ENCODE measurements at regions not wholly inside any gene's neighbourhood (a gene's known extent, or its start where the extent isn't known, plus 50 kb on each side); places are given as distances from the start of the nearest gene placed in this dataset.
A peak's percentile ranks its signal among the peaks of the same experiment; 100 is the strongest.

DNA sequence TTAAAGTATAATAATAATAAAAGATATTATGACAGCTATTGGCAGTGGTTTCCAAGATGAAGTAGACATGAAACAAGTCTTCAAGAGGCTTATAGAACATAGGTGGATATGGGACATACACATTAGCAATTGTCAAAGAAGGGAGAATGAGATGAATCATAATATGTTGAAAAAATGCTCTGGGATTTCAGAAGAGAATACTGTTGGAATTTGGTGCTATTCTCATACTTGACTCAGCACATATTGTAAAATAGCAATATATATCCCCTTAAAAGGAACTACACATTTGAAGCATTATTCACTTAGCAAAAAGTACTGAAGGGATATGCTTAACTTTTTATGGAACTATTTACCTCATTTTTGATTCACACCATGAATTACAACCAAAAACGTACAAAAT is 577.2 kb upstream of the PCDH15 start:
- Histone ChIP-seq H2BK12ac (ENCODE audit: low read length) (no peak overlapping the region), H4K8ac (ENCODE audit: low read depth, low read length) (no peak overlapping the region), H3K23ac (ENCODE audit: low read length) (no peak overlapping the region), H3K9me3 (ENCODE audit: insufficient read depth, low read depth, low read length) (peaks cover 3% of the 10 kb centered on the region), H3K4me3 (ENCODE audit: low read depth, low read length) (no peak overlapping the region), H4K91ac (ENCODE audit: low read depth, low read length) (no peak overlapping the region), H2AK5ac (ENCODE audit: low read length) (no peak overlapping the region), H3K79me1 (ENCODE audit: low read length) (no peaks in the 10 kb centered on the region), H3K14ac (ENCODE audit: low read length) (no peak overlapping the region), H3K4me2 (ENCODE audit: low read length) (no peak overlapping the region), H3K36me3 (ENCODE audit: control insufficient read depth in 1 of 2, insufficient read depth in 2 of 2, low read length in 2 of 2) (no peaks in the 10 kb centered on the region), H2BK120ac (ENCODE audit: insufficient read depth, low read length, poor library complexity) (no peak overlapping the region), H3K18ac (ENCODE audit: low read length) (no peak overlapping the region), H4K12ac (ENCODE audit: low read depth, low read length) (no peak overlapping the region), H3K27ac (ENCODE audit: low read depth, low read length) (no peak overlapping the region), H2BK5ac (ENCODE audit: low read depth, low read length, poor library complexity) (no peak overlapping the region), H3K27me3 (ENCODE audit: insufficient read depth, low read length) (no peaks in the 10 kb centered on the region), H3K4me1 (ENCODE audit: control insufficient read depth in 1 of 2, insufficient read depth in 2 of 2, low read length in 2 of 2) (no peaks in the 10 kb centered on the region), H2AFZ (ENCODE audit: insufficient read depth, low read length, poor library complexity) (no peak overlapping the region), H3K4ac (ENCODE audit: low read depth, low read length) (no peak overlapping the region), H3K79me2 (ENCODE audit: control insufficient read depth, insufficient read depth, low read length, poor library complexity) (no peaks in the 10 kb centered on the region), H3K9ac (ENCODE audit: low read length) (no peak overlapping the region)
- no peak for DNase-seq
- no CpG with 5 or more reads among the region's 1 CpG for WGBS (ENCODE audit: extremely low coverage, insufficient coverage, insufficient read length)

DNA sequence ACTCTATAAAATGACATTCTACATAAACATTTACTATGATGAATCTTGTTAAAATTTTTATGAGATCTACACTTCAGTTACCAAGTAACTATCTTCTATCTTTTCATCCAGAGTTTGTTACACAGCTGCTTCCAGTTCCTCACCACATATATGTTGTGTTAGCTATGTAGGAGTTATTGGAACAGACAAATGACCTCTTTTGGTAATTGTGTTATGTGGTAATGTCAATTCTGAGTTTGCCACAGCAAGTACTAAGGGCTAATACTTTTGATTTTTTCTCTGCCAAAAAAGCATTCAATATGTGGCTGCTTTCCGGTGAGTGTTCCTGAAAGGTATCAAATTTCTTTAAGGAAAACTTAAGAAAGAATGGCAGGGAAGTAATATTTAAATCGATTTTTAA is 573.9 kb upstream of the PCDH15 start:
- 100% methylated on average over 1 of the region's 2 CpGs for WGBS (ENCODE audit: extremely low coverage, insufficient coverage, insufficient read length)
- no peaks in the 10 kb centered on the region for H3K79me2 ChIP-seq (ENCODE audit: control insufficient read depth, insufficient read depth, low read length, poor library complexity)
- DNase-seq: no peak
- H3K14ac ChIP-seq (ENCODE audit: low read length): no peak overlapping the region
- H3K4me3 ChIP-seq (ENCODE audit: low read depth, low read length): no peak overlapping the region
- H2BK12ac ChIP-seq (ENCODE audit: low read length): no peak overlapping the region
- no peak overlapping the region for H4K91ac ChIP-seq (ENCODE audit: low read depth, low read length)
- no peak overlapping the region for H4K8ac ChIP-seq (ENCODE audit: low read depth, low read length)
- H3K18ac ChIP-seq (ENCODE audit: low read length): no peak overlapping the region
- no peak overlapping the region for H3K4ac ChIP-seq (ENCODE audit: low read depth, low read length)
- H3K23ac ChIP-seq (ENCODE audit: low read length): no peak overlapping the region
- H3K79me1 ChIP-seq (ENCODE audit: low read length): peaks cover 1% of the 10 kb centered on the region
- no peaks in the 10 kb centered on the region for H3K27me3 ChIP-seq (ENCODE audit: insufficient read depth, low read length)
- H3K9ac ChIP-seq (ENCODE audit: low read length): no peak overlapping the region
- H4K12ac ChIP-seq (ENCODE audit: low read depth, low read length): no peak overlapping the region
- H2BK5ac ChIP-seq (ENCODE audit: low read depth, low read length, poor library complexity): no peak overlapping the region
- no peak overlapping the region for H2AFZ ChIP-seq (ENCODE audit: insufficient read depth, low read length, poor library complexity)
- H2BK120ac ChIP-seq (ENCODE audit: insufficient read depth, low read length, poor library complexity): no peak overlapping the region
- no peaks in the 10 kb centered on the region for H3K36me3 ChIP-seq (ENCODE audit: control insufficient read depth in 1 of 2, insufficient read depth in 2 of 2, low read length in 2 of 2)
- no peak overlapping the region for H3K4me2 ChIP-seq (ENCODE audit: low read length)
- H3K9me3 ChIP-seq (ENCODE audit: insufficient read depth, low read depth, low read length): no peaks in the 10 kb centered on the region
- H3K27ac ChIP-seq (ENCODE audit: low read depth, low read length): no peak overlapping the region
- no peaks in the 10 kb centered on the region for H3K4me1 ChIP-seq (ENCODE audit: control insufficient read depth in 1 of 2, insufficient read depth in 2 of 2, low read length in 2 of 2)
- H2AK5ac ChIP-seq (ENCODE audit: low read length): no peak overlapping the region

DNA sequence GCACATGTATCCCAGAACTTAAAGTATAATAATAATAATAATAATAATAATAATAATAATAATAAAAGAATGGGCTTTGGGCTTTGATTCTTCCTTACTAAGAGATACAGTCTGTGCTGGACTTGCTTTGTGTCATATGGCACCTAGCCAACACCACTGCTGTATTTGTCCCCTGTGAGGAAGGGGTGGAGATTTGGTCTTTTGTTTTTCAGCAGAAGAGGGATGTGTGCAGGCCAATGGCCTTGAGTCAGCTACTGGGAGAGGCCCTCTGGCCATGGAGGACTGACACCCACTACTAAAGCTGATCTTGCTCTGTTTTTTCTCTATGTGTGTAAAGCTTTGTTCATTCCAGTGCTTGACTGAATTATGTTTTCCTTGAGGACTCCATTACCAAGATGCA is 573.0 kb upstream of the PCDH15 start:
- Histone ChIP-seq H3K79me2 (ENCODE audit: control insufficient read depth, insufficient read depth, low read length, poor library complexity) (no peaks in the 10 kb centered on the region), H3K4me3 (ENCODE audit: low read depth, low read length) (no peak overlapping the region), H3K4ac (ENCODE audit: low read depth, low read length) (no peak overlapping the region), H2AFZ (ENCODE audit: insufficient read depth, low read length, poor library complexity) (no peak overlapping the region), H3K23ac (ENCODE audit: low read length) (no peak overlapping the region), H3K14ac (ENCODE audit: low read length) (no peak overlapping the region), H3K9ac (ENCODE audit: low read length) (no peak overlapping the region), H3K4me1 (ENCODE audit: control insufficient read depth in 1 of 2, insufficient read depth in 2 of 2, low read length in 2 of 2) (no peaks in the 10 kb centered on the region), H2BK120ac (ENCODE audit: insufficient read depth, low read length, poor library complexity) (peak overlapping the region; percentile 68), H4K8ac (ENCODE audit: low read depth, low read length) (peak overlapping the region; percentile 48), H2BK12ac (ENCODE audit: low read length) (peak overlapping the region; percentile 69), H3K36me3 (ENCODE audit: control insufficient read depth in 1 of 2, insufficient read depth in 2 of 2, low read length in 2 of 2) (no peaks in the 10 kb centered on the region), H3K18ac (ENCODE audit: low read length) (no peak overlapping the region), H3K27me3 (ENCODE audit: insufficient read depth, low read length) (no peaks in the 10 kb centered on the region), H3K79me1 (ENCODE audit: low read length) (peaks cover 1% of the 10 kb centered on the region), H4K91ac (ENCODE audit: low read depth, low read length) (peak overlapping the region; percentile 51), H3K4me2 (ENCODE audit: low read length) (no peak overlapping the region), H2BK5ac (ENCODE audit: low read depth, low read length, poor library complexity) (no peak overlapping the region), H3K27ac (ENCODE audit: low read depth, low read length) (no peak overlapping the region), H3K9me3 (ENCODE audit: insufficient read depth, low read depth, low read length) (no peaks in the 10 kb centered on the region), H4K12ac (ENCODE audit: low read depth, low read length) (no peak overlapping the region), H2AK5ac (ENCODE audit: low read length) (no peak overlapping the region)
- no peak for DNase-seq

DNA sequence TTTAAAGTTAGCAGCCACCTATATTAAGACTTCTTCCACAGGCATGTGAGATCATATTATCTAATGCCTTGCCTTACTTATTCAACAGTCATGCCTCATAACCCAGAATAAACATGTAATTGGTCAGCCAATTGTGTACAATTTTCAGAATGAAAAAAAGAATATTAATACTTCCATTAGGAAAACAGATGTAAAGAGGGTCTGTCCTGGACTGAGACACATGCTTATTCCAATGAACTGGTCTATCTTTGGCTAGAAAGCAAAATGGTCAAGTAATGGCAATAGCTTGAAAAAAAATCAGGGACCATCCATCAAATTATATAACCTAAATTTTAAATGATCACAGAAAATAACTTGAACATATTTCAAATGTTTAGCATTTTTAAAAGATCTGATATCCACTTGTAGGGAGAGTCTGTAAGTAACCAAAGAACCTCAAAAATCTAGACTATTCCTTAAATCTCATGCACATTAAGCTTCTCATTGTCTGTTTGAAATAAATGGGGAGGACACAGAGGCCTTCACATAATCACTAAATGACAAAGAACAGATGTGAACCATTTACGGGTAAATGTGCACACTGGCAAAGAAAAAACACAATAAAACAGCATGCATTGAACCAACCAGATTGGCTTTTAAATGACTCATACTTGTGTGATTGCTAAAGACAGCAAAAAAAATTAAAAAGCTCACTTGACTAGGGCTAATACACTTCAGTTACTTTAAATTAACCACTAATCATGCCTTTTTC is 568.8 kb upstream of the PCDH15 start:
- H3K79me1 ChIP-seq (ENCODE audit: low read length): peaks cover 5% of the 10 kb centered on the region
- H3K14ac ChIP-seq (ENCODE audit: low read length): no peak overlapping the region
- no peak overlapping the region for H3K23ac ChIP-seq (ENCODE audit: low read length)

More for the DNA sequence above, 568.8 kb upstream of the PCDH15 start:
- Histone ChIP-seq H3K18ac (ENCODE audit: low read length) (no peak overlapping the region), H3K4me1 (ENCODE audit: control insufficient read depth in 1 of 2, insufficient read depth in 2 of 2, low read length in 2 of 2) (no peaks in the 10 kb centered on the region), H3K9me3 (ENCODE audit: insufficient read depth, low read depth, low read length) (no peaks in the 10 kb centered on the region), H2AFZ (ENCODE audit: insufficient read depth, low read length, poor library complexity) (no peak overlapping the region), H4K91ac (ENCODE audit: low read depth, low read length) (no peak overlapping the region), H4K12ac (ENCODE audit: low read depth, low read length) (no peak overlapping the region), H3K27ac (ENCODE audit: low read depth, low read length) (peak overlapping the region; percentile 46), H3K79me2 (ENCODE audit: control insufficient read depth, insufficient read depth, low read length, poor library complexity) (no peaks in the 10 kb centered on the region), H3K4me2 (ENCODE audit: low read length) (no peak overlapping the region), H2BK120ac (ENCODE audit: insufficient read depth, low read length, poor library complexity) (no peak overlapping the region), H3K9ac (ENCODE audit: low read length) (no peak overlapping the region), H2BK12ac (ENCODE audit: low read length) (no peak overlapping the region), H2BK5ac (ENCODE audit: low read depth, low read length, poor library complexity) (no peak overlapping the region), H3K4ac (ENCODE audit: low read depth, low read length) (no peak overlapping the region), H2AK5ac (ENCODE audit: low read length) (no peak overlapping the region), H4K8ac (ENCODE audit: low read depth, low read length) (no peak overlapping the region), H3K4me3 (ENCODE audit: low read depth, low read length) (no peak overlapping the region), H3K36me3 (ENCODE audit: control insufficient read depth in 1 of 2, insufficient read depth in 2 of 2, low read length in 2 of 2) (peaks cover 0 to 2% of the 10 kb centered on the region in 2 experiments), H3K27me3 (ENCODE audit: insufficient read depth, low read length) (no peaks in the 10 kb centered on the region)
- no CpG with 5 or more reads among the region's 1 CpG for WGBS (ENCODE audit: extremely low coverage, insufficient coverage, insufficient read length)
- peak in 1 of 2 donors; percentile 1 for DNase-seq

Data from trophoblast cell (in vitro differentiated cells and primary cell).